Neural progenitor cell (in vitro differentiated cells): ENCODE measurements at regions not wholly inside any gene's neighbourhood (a gene's known extent, or its start where the extent isn't known, plus 50 kb on each side); places are given as distances from the start of the nearest gene placed in this dataset.

ENCODE experiments used
- EZH2 ChIP-seq: fragments of 200-600 bp; sonication (generic); IDR thresholded peaks from 2 replicates; pipeline ENCODE4 v1.6.1; 2017; ENCODE audit warnings: antibody characterized with exemption, mild to moderate bottlenecking, moderate library complexity
- EZH2phosphoT487 ChIP-seq: fragments of 200-600 bp; sonication (generic); IDR thresholded peaks from 2 replicates; pipeline ENCODE4 v1.6.1; 2017; ENCODE audit warnings: antibody characterized with exemption
- TF ChIP-seq, protein P1 (sequence below): fragments of 200-600 bp; sonication (generic); IDR thresholded peaks from 2 replicates; pipeline ENCODE4 v1.5.1; 2017; ENCODE audit warnings: antibody characterized with exemption, mild to moderate bottlenecking

DNA sequence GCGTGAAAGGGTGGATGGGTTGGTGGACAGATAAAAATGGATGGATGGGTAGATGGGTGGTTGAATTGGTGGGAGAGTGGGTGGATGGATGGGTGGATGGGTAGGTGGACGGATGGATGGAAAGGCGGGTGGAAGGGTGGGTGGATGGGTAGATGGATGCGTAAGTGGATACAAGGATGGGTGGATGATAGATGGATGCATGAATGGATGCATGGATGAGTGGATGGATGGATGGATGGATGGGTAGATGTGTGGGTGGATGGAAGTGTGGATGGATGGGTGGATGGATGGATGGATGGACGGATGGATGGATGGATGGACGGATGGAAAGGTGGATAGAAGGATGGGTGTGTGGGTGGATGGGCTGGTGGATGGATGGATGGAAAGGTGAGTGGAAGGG, 77.0 kb upstream of the GRK3 start:
- TF ChIP-seq, protein P1, sequence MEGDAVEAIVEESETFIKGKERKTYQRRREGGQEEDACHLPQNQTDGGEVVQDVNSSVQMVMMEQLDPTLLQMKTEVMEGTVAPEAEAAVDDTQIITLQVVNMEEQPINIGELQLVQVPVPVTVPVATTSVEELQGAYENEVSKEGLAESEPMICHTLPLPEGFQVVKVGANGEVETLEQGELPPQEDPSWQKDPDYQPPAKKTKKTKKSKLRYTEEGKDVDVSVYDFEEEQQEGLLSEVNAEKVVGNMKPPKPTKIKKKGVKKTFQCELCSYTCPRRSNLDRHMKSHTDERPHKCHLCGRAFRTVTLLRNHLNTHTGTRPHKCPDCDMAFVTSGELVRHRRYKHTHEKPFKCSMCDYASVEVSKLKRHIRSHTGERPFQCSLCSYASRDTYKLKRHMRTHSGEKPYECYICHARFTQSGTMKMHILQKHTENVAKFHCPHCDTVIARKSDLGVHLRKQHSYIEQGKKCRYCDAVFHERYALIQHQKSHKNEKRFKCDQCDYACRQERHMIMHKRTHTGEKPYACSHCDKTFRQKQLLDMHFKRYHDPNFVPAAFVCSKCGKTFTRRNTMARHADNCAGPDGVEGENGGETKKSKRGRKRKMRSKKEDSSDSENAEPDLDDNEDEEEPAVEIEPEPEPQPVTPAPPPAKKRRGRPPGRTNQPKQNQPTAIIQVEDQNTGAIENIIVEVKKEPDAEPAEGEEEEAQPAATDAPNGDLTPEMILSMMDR, result no peak
- no peak for TF ChIP-seq EZH2
- TF ChIP-seq EZH2phosphoT487, result no peak
